ENCODE measurements at regions not wholly inside any gene's neighbourhood (a gene's known extent, or its start where the extent isn't known, plus 50 kb on each side); places are given as distances from the start of the nearest gene placed in this dataset.
A peak's percentile ranks its signal among the peaks of the same experiment; 100 is the strongest.

- Histone ChIP-seq H3K4me3 (ENCODE audit: control insufficient read depth in 1 of 2, extremely low read depth in 1 of 2, low read length in 1 of 2) (no peak overlapping the region), H3K27ac (ENCODE audit: low read length) (no peak overlapping the region), H3K9me3 (no peaks in the 10 kb centered on the region), H3K4me1 (ENCODE audit: control insufficient read depth in 1 of 2, extremely low read depth in 1 of 2, insufficient read depth in 2 of 2, low read length in 2 of 2) (no peaks in the 10 kb centered on the region), H3K27me3 (replicated peaks in 1 of 2; ENCODE audit: control insufficient read depth in 2 of 2, extremely low read depth in 1 of 2, insufficient read depth in 2 of 2, low read length in 1 of 2) (peaks cover 0 to 4% of the 10 kb centered on the region in 2 experiments), H3K36me3 (ENCODE audit: control insufficient read depth in 2 of 2, extremely low read depth in 1 of 2, insufficient read depth in 1 of 2, low read length in 1 of 2) (no peaks in the 10 kb centered on the region)
- Mint-ChIP-seq H3K27me3 (peaks cover 5 to 8% of the 10 kb centered on the region in 2 donors), H3K4me3 (no peak overlapping the region), H3K36me3 (no peaks in the 10 kb centered on the region), H3K4me1 (no peaks in the 10 kb centered on the region), H3K9me3 (peaks cover 0 to 7% (median 6%) of the 10 kb centered on the region in 3 donors), H3K27ac (no peak overlapping the region)
- POLR2A ChIA-PET: no interaction called here
- WGBS (ENCODE audit: insufficient coverage): 100% methylated on average over 1 of the region's 6 CpGs
- ATAC-seq (replicated peaks in 1 of 4) (no peak), DNase-seq (no peak)
- CTCF ChIA-PET: no interaction called here
These were observed 230.5 kb downstream of the SOX9 start for GRCh38 chr17:72351365-72351764.

DNA sequence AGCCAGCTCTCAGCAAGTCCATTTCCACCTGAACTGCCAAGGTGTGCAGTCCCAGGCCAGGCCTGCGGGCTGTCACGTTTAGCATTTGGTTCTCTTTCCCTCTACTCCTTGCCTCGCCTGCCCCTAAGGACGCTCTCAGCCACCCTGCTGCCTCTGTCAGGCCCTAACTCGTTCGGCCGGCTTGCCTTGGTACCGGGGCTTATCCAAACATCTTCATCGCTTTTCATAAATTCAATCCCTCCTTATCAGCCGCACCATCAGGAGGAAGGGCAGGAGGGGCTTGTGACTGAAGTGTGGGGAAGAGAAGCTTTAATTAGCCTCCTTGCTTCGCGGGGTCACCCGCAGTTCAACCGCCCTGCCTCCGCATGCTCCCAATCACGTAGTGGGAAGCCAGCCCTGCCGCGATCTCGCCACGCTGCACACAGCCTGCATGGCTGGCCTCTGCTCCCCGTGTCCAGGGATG lies 231.1 kb downstream of the SOX9 start:
- Histone ChIP-seq H3K27me3 (replicated peaks in 1 of 2; ENCODE audit: control insufficient read depth in 2 of 2, extremely low read depth in 1 of 2, insufficient read depth in 2 of 2, low read length in 1 of 2) (peaks cover 0 to 4% of the 10 kb centered on the region in 2 experiments), H3K27ac (ENCODE audit: low read length) (no peak overlapping the region), H3K9me3 (no peaks in the 10 kb centered on the region), H3K4me3 (ENCODE audit: control insufficient read depth in 1 of 2, extremely low read depth in 1 of 2, low read length in 1 of 2) (no peak overlapping the region), H3K36me3 (ENCODE audit: control insufficient read depth in 2 of 2, extremely low read depth in 1 of 2, insufficient read depth in 1 of 2, low read length in 1 of 2) (no peaks in the 10 kb centered on the region), H3K4me1 (ENCODE audit: control insufficient read depth in 1 of 2, extremely low read depth in 1 of 2, insufficient read depth in 2 of 2, low read length in 2 of 2) (no peaks in the 10 kb centered on the region)
- WGBS (ENCODE audit: insufficient coverage): 36% methylated on average over 14 of the region's 21 CpGs
- ChIA-PET CTCF (no interaction called here), POLR2A (no interaction called here)
- ATAC-seq (replicated peaks in 1 of 4) (peak in 1 of 4 experiments; percentile 13), DNase-seq (no peak)
- H3K4me1 Mint-ChIP-seq: no peaks in the 10 kb centered on the region
- peaks cover 5 to 8% of the 10 kb centered on the region in 2 donors for H3K27me3 Mint-ChIP-seq
- no peaks in the 10 kb centered on the region for H3K36me3 Mint-ChIP-seq
- H3K4me3 Mint-ChIP-seq: no peak overlapping the region
- H3K9me3 Mint-ChIP-seq: peaks cover under 1 to 7% (median 6%) of the 10 kb centered on the region in 3 donors
- no peak overlapping the region for H3K27ac Mint-ChIP-seq

GRCh38 chr17:72353502-72353901 lies 232.7 kb downstream of the SOX9 start:
- no peaks in the 10 kb centered on the region for H3K9me3 ChIP-seq
- H3K4me3 ChIP-seq (ENCODE audit: control insufficient read depth in 1 of 2, extremely low read depth in 1 of 2, low read length in 1 of 2): no peak overlapping the region
- H3K27ac ChIP-seq (ENCODE audit: low read length): no peak overlapping the region
- WGBS (ENCODE audit: insufficient coverage): 69% methylated on average over 8 of the region's 9 CpGs
- Mint-ChIP-seq H3K27me3 (peaks cover 5 to 8% of the 10 kb centered on the region in 2 donors), H3K9me3 (peaks cover 4 to 10% (median 10%) of the 10 kb centered on the region in 3 donors), H3K36me3 (no peaks in the 10 kb centered on the region), H3K4me3 (no peak overlapping the region), H3K4me1 (no peaks in the 10 kb centered on the region), H3K27ac (no peak overlapping the region)
- DNase-seq (no peak), ATAC-seq (replicated peaks in 1 of 4) (no peak)
- H3K27me3 ChIP-seq (replicated peaks in 1 of 2; ENCODE audit: control insufficient read depth in 2 of 2, extremely low read depth in 1 of 2, insufficient read depth in 2 of 2, low read length in 1 of 2): peaks cover 0 to 4% of the 10 kb centered on the region in 2 experiments
- ChIA-PET CTCF (no interaction called here), POLR2A (no interaction called here)
- H3K36me3 ChIP-seq (ENCODE audit: control insufficient read depth in 2 of 2, extremely low read depth in 1 of 2, insufficient read depth in 1 of 2, low read length in 1 of 2): no peaks in the 10 kb centered on the region
- no peaks in the 10 kb centered on the region for H3K4me1 ChIP-seq (ENCODE audit: control insufficient read depth in 1 of 2, extremely low read depth in 1 of 2, insufficient read depth in 2 of 2, low read length in 2 of 2)

DNA sequence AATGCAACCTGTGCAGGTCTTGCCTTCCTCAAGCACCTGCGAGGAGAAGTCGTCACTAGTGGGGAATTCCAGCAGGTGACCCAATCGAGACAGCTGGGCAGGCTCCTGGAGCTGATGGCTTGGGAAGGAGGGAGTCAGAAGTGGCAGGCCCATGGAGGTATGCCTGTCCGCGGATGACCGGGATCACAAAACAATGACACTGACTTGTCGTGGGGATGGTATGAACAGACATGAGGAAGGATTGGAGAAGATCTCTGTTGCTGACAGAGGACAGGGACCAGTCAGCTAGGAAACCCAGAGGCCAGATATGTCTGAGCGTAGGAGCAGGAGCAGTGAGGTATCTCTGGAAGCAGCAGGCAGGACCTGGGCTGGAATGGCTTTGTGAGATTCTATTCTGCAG lies 233.3 kb downstream of the SOX9 start:
- no peaks in the 10 kb centered on the region for H3K4me1 ChIP-seq (ENCODE audit: control insufficient read depth in 1 of 2, extremely low read depth in 1 of 2, insufficient read depth in 2 of 2, low read length in 2 of 2)
- DNase-seq: no peak
- peaks cover 5 to 8% of the 10 kb centered on the region in 2 donors for H3K27me3 Mint-ChIP-seq
- POLR2A ChIA-PET: no interaction called here
- no peaks in the 10 kb centered on the region for H3K36me3 ChIP-seq (ENCODE audit: control insufficient read depth in 2 of 2, extremely low read depth in 1 of 2, insufficient read depth in 1 of 2, low read length in 1 of 2)
- no peak overlapping the region for H3K4me3 ChIP-seq (ENCODE audit: control insufficient read depth in 1 of 2, extremely low read depth in 1 of 2, low read length in 1 of 2)
- H3K27ac Mint-ChIP-seq: no peak overlapping the region
- ATAC-seq (replicated peaks in 1 of 4): no peak
- CTCF ChIA-PET: no interaction called here
- H3K9me3 ChIP-seq: no peaks in the 10 kb centered on the region
- no peaks in the 10 kb centered on the region for H3K36me3 Mint-ChIP-seq
- peaks cover 4 to 10% (median 10%) of the 10 kb centered on the region in 3 donors for H3K9me3 Mint-ChIP-seq
- peaks cover 0 to 4% of the 10 kb centered on the region in 2 experiments for H3K27me3 ChIP-seq (replicated peaks in 1 of 2; ENCODE audit: control insufficient read depth in 2 of 2, extremely low read depth in 1 of 2, insufficient read depth in 2 of 2, low read length in 1 of 2)
- WGBS (ENCODE audit: insufficient coverage): 83% methylated on average over 8 of the region's 8 CpGs
- no peak overlapping the region for H3K27ac ChIP-seq (ENCODE audit: low read length)
- no peak overlapping the region for H3K4me3 Mint-ChIP-seq
- H3K4me1 Mint-ChIP-seq: no peaks in the 10 kb centered on the region

DNA sequence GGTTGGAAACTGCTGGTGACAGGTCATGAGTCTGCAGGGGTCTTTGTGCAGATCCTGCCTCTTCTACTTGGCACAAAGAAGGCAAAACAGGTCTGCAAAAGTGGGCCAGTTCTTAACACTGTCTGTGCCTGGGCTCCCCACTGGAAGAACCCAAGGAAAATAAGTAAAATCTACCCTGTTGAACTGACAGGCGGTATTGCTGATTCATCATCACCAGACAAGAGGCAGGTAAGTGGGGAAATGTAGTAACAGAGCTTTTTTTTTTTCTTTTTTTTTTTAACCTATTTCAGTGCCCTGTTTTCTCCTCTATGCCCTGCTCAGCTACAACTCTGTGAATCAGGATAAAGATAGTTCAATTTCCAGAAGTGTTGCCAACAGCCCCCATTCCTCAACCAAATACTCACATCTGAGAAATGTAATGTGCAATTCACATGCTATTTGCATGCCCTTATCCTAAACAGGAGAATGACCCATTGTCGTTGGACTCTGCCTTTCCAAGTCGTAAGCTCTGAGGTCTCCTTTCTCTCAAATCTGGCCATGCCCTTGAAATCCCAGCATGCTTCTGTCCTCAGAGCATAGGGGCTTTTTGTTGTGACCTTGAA lies 237.0 kb downstream of the SOX9 start:
- DNase-seq (no peak), ATAC-seq (replicated peaks in 1 of 4) (no peak)
- Histone ChIP-seq H3K9me3 (no peaks in the 10 kb centered on the region), H3K27ac (ENCODE audit: low read length) (no peak overlapping the region), H3K4me3 (ENCODE audit: control insufficient read depth in 1 of 2, extremely low read depth in 1 of 2, low read length in 1 of 2) (no peak overlapping the region), H3K4me1 (ENCODE audit: control insufficient read depth in 1 of 2, extremely low read depth in 1 of 2, insufficient read depth in 2 of 2, low read length in 2 of 2) (no peaks in the 10 kb centered on the region), H3K27me3 (replicated peaks in 1 of 2; ENCODE audit: control insufficient read depth in 2 of 2, extremely low read depth in 1 of 2, insufficient read depth in 2 of 2, low read length in 1 of 2) (peaks cover 0 to 2% of the 10 kb centered on the region in 2 experiments), H3K36me3 (ENCODE audit: control insufficient read depth in 2 of 2, extremely low read depth in 1 of 2, insufficient read depth in 1 of 2, low read length in 1 of 2) (no peaks in the 10 kb centered on the region)
- POLR2A ChIA-PET: no interaction called here
- Mint-ChIP-seq H3K27me3 (peaks cover 4 to 8% of the 10 kb centered on the region in 2 donors), H3K4me3 (no peak overlapping the region), H3K36me3 (no peaks in the 10 kb centered on the region), H3K27ac (no peak overlapping the region), H3K4me1 (no peaks in the 10 kb centered on the region), H3K9me3 (peaks cover 4 to 10% (median 10%) of the 10 kb centered on the region in 3 donors)
- WGBS (ENCODE audit: insufficient coverage): 94% methylated on average over 2 of the region's 3 CpGs
- CTCF ChIA-PET: interaction anchor here in 1 of 2 donors (0.6 kb wide), 1 partner anchor 249 kb away, joined by 3 read pairs; no protein-coding TSS in a partner anchor

- no peaks in the 10 kb centered on the region for H3K4me1 ChIP-seq (ENCODE audit: control insufficient read depth in 1 of 2, extremely low read depth in 1 of 2, insufficient read depth in 2 of 2, low read length in 2 of 2)
- H3K27me3 ChIP-seq (replicated peaks in 1 of 2; ENCODE audit: control insufficient read depth in 2 of 2, extremely low read depth in 1 of 2, insufficient read depth in 2 of 2, low read length in 1 of 2): peaks cover 0 to 7% of the 10 kb centered on the region in 2 experiments
- ChIA-PET CTCF (interaction anchor here in 1 of 2 donors (0.6 kb wide), 1 partner anchor 250 kb away, joined by 3 read pairs; no protein-coding TSS in a partner anchor), POLR2A (no interaction called here)
- no peak overlapping the region for H3K4me3 ChIP-seq (ENCODE audit: control insufficient read depth in 1 of 2, extremely low read depth in 1 of 2, low read length in 1 of 2)
- H3K4me1 Mint-ChIP-seq: no peaks in the 10 kb centered on the region
- H3K9me3 ChIP-seq: no peaks in the 10 kb centered on the region
- ATAC-seq (replicated peaks in 1 of 4) (no peak), DNase-seq (no peak)
- no peak overlapping the region for H3K27ac ChIP-seq (ENCODE audit: low read length)
- H3K36me3 ChIP-seq (ENCODE audit: control insufficient read depth in 2 of 2, extremely low read depth in 1 of 2, insufficient read depth in 1 of 2, low read length in 1 of 2): no peaks in the 10 kb centered on the region
- H3K4me3 Mint-ChIP-seq: no peak overlapping the region
- peaks cover 4 to 10% (median 10%) of the 10 kb centered on the region in 3 donors for H3K9me3 Mint-ChIP-seq
- H3K36me3 Mint-ChIP-seq: no peaks in the 10 kb centered on the region
- H3K27me3 Mint-ChIP-seq: peaks cover 4 to 5% of the 10 kb centered on the region in 2 donors
- H3K27ac Mint-ChIP-seq: no peak overlapping the region
These were observed 237.6 kb downstream of the SOX9 start for GRCh38 chr17:72358465-72358864.
